WI38 (cell line): ENCODE measurements at regions not wholly inside any gene's neighbourhood (a gene's known extent, or its start where the extent isn't known, plus 50 kb on each side); places are given as distances from the start of the nearest gene placed in this dataset.

Source experiments
- H3K4me3 ChIP-seq: 2 replicates; pipeline ENCODE4 v1.5.1; 2011; ENCODE audit warnings: low read depth, mild to moderate bottlenecking, control low read depth, low read length
- CTCF ChIP-seq: IDR thresholded peaks from 2 replicates; pipeline ENCODE4 v1.5.1; 2012; ENCODE audit warnings: low read depth, mild to moderate bottlenecking, control low read depth, low read length

- no peak overlapping the region for H3K4me3 ChIP-seq
- TF ChIP-seq CTCF, result no peak
Observed at GRCh38 chr3:188002626-188003138, 151.3 kb upstream of the LPP start.

- no peak overlapping the region for H3K4me3 ChIP-seq
- TF ChIP-seq CTCF, result no peak
Observed at GRCh38 chr3:188003188-188004171, 150.5 kb upstream of the LPP start.

GRCh38 chr3:188006726-188007393 lies 147.1 kb upstream of the LPP start:
- TF ChIP-seq CTCF, result no peak
- no peak overlapping the region for H3K4me3 ChIP-seq

- no peak for TF ChIP-seq CTCF
- H3K4me3 ChIP-seq, result no peak overlapping the region
Observed at GRCh38 chr3:188007897-188008296, 146.1 kb upstream of the LPP start.

- no peak for TF ChIP-seq CTCF
Observed at GRCh38 chr3:188008582-188009213, 145.3 kb upstream of the LPP start.

GRCh38 chr3:188010478-188010877 lies 143.5 kb upstream of the LPP start:
- H3K4me3 ChIP-seq, result no peak overlapping the region
- no peak for TF ChIP-seq CTCF

More at GRCh38 chr3:188008582-188009213, 145.3 kb upstream of the LPP start:
- no peak overlapping the region for H3K4me3 ChIP-seq
